NCI-H526 treated with DMSO at 0.1 percent for 48 hours (cell line): ENCODE measurements at regions not wholly inside any gene's neighbourhood (a gene's known extent, or its start where the extent isn't known, plus 50 kb on each side); places are given as distances from the start of the nearest gene placed in this dataset.
A peak's percentile ranks its signal among the peaks of the same experiment; 100 is the strongest.
"Not testable (repeated sequence)": the region's sequence is repeated elsewhere in the genome, so short reads cannot be mapped to it uniquely, and the experiment has no call there.

Experiments used
- DNase-seq: peaks from one replicate; lab custom pipeline; 2025; lab: John Stamatoyannopoulos, UW

- no peak for DNase-seq
Observed at GRCh38 chr3:168975576-168975975, 687.9 kb downstream of the MECOM start.

DNA sequence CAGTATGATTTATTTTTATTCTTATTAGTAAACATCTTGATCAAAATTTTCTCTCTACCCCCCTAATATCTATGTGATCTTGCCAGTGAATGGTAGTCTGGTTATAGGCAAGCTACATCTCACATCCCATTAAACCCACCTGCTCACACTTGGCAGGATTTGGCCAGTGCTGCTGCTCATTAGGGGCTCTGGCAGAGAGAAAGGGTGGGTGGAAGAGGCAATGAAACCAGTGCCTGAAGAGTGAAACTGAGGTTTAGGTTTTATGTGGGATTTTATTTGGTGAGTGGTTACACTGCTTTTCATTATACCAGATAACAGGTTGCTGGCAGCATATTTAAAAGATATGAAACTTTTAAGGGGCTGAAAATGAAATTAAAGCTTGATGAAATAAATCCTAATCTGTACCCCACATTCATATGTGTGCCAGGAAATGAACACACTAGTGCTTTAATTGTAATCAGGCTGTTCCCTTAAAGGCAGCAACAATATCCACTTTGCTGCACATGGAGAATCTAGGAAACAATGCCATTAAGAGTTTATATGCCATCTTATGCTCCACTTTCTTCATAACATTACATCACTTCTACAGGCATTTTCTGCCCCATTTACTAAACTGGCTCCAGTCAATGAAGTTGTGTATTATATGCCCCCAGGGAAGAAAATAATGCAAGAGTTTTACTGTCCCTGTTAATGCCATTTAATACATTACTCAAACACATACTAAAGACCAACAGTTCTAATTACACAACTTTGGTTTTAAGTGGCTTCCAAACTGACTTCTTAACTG, 688.7 kb downstream of the MECOM start:
- DNase-seq = no peak

DNA sequence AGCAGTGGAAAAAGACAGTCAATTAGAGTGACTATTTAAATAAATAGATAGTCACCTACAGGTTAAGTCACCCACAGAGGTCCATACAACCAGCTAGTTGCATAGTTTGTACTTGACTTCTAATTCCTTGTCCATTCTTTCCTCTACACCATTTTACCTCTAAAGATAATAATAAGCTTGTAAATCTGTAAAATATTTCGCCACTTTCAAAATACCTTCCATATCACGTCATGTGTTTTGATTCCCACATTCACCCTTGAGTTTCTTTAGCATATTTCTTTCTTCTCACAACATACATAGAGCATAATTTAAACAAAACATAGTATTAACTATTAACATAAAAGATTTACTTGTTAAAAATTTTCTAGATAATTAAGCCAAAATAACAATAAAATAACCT, 689.6 kb downstream of the MECOM start:
- no peak for DNase-seq

GRCh38 chr3:168973206-168973605, 690.3 kb downstream of the MECOM start:
- no peak for DNase-seq

DNA sequence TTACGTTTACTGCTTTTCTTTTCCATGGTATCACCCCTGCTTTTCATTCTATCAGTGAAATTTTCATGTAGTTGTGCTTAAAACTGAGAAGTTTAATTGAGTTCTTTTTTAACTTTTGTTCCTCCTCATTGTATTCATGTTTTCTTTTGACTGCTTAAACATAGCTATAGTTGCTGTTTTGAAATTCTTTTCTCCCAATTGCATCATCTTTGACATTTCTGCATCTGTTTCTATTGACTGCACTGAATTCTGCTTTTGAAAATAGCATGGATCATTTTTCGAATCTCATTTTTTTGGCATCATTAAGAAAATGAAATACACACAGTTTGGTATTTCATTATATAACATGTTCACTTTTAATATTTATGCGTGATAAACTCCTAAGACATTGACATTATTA, 694.9 kb downstream of the MECOM start:
- no peak for DNase-seq

GRCh38 chr3:168964736-168965135, 698.8 kb downstream of the MECOM start:
- no peak for DNase-seq

DNA sequence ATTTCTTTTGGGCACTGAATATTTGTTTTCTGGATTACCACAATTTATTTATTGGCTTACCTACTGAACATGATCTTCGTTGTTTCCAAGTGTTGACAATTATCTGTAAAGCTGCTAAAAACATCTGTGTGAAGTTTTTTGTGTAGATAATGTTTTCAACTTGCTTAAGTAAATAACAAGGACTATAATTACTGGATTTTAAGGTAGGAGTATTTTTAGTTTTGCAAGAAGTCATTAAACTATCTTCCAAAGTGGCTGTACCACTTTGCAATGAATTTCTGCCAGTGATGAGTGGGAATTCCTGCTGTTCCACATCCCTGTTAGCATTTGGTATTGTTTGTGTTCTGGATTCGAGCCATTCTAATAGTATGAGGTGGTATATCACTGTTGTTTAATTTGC, 702.2 kb downstream of the MECOM start:
- DNase-seq = no peak

DNA sequence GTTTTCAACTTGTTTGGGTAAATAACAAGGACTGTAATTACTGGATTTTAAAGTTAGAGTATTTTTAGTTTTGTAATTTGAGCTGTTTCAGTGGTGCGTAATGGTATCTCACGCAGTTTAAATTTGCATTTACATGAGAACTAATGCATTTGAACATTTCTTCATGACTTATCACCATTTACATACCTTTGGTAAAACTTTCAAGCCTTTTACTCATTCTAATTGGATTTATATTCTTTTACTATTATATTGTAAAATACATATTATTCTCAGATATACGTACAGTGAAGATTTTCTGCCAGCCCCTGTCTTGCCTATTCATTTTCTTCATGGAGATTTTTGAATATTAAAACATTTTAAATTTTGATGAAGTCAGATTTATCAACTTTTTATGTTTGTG, 703.8 kb downstream of the MECOM start:
- no peak for DNase-seq

DNA sequence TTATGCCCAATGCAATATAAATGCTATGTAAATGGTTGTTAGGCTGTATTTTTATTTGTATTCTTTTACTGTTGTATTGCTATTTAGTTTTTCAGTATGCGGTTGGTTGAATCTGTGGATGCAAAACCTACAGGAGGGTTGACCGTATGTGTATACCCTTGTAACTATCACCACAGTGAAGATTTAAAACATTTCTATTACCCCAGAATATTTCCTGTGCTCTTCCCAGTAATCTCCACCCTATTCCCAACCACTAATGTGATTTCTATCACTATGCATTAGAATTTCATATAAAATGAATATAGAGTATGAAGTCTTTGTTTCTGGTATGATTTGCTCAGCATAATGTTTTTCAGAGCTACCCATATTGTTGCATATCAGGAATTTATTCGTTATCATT, 705.0 kb downstream of the MECOM start:
- no peak for DNase-seq

GRCh38 chr3:168956076-168956475, 707.4 kb downstream of the MECOM start:
- DNase-seq = no peak

- DNase-seq = peak; percentile 28
Observed at GRCh38 chr3:168952551-168952950, 711.0 kb downstream of the MECOM start.

GRCh38 chr3:168951884-168952283, 711.6 kb downstream of the MECOM start:
- DNase-seq = no peak

DNA sequence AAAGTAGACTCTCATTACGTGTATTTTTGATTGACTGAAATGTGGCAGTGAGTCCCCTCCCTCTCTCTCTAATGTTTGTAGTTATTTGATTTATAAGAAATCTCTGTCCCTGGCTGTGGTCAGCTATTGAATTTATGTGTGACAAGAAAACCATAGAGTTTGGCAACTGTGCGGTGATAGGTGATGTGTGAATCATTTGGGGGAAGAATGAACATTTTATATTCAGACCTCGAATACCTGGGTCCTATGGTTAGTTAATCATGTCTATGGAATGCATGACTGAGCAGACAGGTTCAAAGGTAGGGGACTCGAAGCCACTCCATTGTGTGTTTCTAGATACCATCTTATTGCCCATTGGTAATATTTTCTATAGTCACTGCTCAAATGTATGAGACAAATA, 712.1 kb downstream of the MECOM start:
- DNase-seq = no peak

- no peak for DNase-seq
Observed at GRCh38 chr3:168950622-168951021, 712.9 kb downstream of the MECOM start.

DNA sequence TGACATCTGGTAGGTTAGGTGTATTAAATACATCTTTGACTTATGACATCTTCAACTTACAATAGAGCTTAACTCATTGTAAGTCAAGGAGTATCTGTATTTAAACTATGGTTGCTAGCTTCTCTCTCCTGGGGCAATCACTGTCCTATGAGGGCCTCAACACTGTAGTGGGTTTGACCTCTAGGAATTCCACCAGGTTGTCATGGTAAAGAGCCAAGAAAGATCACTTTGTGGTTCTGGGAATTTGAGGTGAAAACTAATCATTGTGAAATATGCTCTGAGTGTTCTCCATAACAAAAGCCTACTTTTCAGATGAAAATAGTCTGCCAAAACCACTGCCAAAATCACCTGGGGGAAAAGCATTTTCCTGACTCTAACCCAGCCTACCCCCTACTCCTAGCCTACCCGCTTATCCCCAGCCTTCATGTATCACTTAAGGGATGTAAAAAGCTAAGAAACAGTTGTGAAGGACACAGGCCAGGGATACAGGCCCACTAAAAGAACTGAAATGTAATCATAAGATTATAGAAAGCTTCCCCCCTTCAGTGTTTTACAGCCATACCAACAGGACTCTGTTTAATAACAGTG, 723.8 kb downstream of the MECOM start:
- no peak for DNase-seq

GRCh38 chr3:168933614-168934013, 729.9 kb downstream of the MECOM start:
- DNase-seq = no peak

GRCh38 chr3:168929997-168930396, 733.5 kb downstream of the MECOM start:
- not testable (repeated sequence) for DNase-seq

GRCh38 chr3:168926426-168926825, 737.1 kb downstream of the MECOM start:
- DNase-seq = no peak

- no peak for DNase-seq
Observed at GRCh38 chr3:168925568-168925967, 737.9 kb downstream of the MECOM start.

GRCh38 chr3:168914662-168915061, 748.9 kb downstream of the MECOM start:
- DNase-seq = no peak

GRCh38 chr3:168909260-168909659, 754.3 kb downstream of the MECOM start:
- DNase-seq = no peak

GRCh38 chr3:168895419-168895818, 768.1 kb downstream of the MECOM start:
- DNase-seq = no peak

DNA sequence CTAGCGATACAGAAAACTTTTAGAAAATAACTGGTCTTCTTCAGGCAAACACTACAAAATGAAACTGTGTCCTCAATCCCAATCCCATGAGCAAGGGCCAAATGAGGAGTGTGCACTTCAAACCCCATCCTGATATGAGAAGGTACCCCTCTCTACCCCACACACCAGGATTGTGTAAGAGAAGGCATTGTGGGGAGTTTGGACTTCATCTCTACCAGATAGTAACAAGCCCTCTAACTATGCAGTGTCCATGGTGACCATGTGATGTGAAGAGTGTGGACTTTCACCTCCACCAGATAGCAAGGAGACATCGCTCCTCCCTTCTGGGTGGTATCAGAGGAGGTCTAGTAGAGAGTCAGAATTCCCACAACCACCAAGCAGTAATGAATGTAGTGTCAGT, 769.3 kb downstream of the MECOM start:
- no peak for DNase-seq

DNA sequence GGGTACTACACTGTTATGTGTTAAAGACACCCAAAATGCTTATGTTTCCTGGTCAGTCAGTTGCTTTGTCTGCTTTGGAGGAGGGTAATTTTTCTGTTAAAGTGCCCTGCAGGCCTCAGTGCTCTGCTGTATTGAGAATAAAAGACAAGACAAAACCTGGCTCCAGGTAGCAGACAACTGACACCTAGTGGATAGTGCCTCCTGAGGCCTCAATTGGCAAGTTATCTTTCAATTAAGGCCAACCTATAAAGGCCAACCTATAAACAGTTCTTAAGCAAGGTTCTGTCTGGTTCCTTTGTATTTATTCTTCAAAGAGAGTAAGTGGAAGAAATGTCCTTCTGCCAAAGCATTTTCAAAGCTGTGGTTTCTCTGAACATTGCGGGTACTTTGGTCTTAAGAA, 773.8 kb downstream of the MECOM start:
- no peak for DNase-seq
